ENCODE measurements at regions not wholly inside any gene's neighbourhood (a gene's known extent, or its start where the extent isn't known, plus 50 kb on each side); places are given as distances from the start of the nearest gene placed in this dataset.

GRCh38 chr6:9409126-9409525 lies 973.8 kb upstream of the SLC35B3 start:
- TF ChIP-seq CTCF (IDR thresholded peaks at IDR 0.05) (no peak), POLR2AphosphoS5 (IDR thresholded peaks at IDR 0.05; ENCODE audit: low read depth, low read length) (no peak)

Measured in Panc1 (cell line).